Right ventricle myocardium inferior (tissue), 1 donor: ENCODE measurements at regions not wholly inside any gene's neighbourhood (a gene's known extent, or its start where the extent isn't known, plus 50 kb on each side); places are given as distances from the start of the nearest gene placed in this dataset.

ENCODE experiments used
- ATAC-seq: fragments of 200-7000 bp; cut with Tn5 transposase; one replicate; pipeline ENCODE4 v1.9.1; 2020; ENCODE audit warnings: mild to moderate bottlenecking, moderate library complexity
- DNase-seq: peaks from one replicate; pipeline ENCODE4 v3.0.0; 2021; ENCODE audit errors: missing footprints
- intact Hi-C: fragments of 100-400 bp; cut with DNase I; formaldehyde crosslinking; loops from one replicate; pipeline ENCODE4 v1.11.0; 2022
- donor health status: DM: no; HTN: yes; CAD: no; lungs with severe emphysema.

GRCh38 chr1:36622741-36623648 is 140.3 kb upstream of the CSF3R start:
- intact Hi-C loops: no loop called here
- ATAC-seq (no peak), DNase-seq (no peak)

GRCh38 chr1:36621531-36621930 is 138.8 kb upstream of the CSF3R start:
- ATAC-seq (no peak), DNase-seq (no peak)
- intact Hi-C loops: no loop called here

DNA sequence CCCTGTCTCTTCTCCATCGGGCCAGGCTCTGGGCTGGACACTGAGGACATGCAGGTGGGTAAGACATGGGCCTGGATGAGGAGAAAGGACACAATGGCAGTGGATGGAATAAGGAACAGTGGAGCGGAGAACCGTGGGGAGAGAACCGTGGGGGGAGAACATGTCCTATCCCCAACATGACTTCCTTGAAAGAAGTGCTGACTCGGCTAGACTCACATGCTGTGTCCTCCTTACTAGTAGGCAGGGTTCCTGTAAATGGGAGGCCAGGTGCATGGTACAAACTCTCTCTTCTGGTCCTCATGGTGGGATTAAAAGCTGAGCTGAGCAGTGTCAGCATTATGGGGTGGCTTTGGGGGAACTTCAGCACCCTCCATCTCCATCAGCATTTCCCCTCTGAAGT is 137.4 kb upstream of the CSF3R start:
- intact Hi-C loops: no loop called here
- DNase-seq: no peak
- no peak for ATAC-seq

DNA sequence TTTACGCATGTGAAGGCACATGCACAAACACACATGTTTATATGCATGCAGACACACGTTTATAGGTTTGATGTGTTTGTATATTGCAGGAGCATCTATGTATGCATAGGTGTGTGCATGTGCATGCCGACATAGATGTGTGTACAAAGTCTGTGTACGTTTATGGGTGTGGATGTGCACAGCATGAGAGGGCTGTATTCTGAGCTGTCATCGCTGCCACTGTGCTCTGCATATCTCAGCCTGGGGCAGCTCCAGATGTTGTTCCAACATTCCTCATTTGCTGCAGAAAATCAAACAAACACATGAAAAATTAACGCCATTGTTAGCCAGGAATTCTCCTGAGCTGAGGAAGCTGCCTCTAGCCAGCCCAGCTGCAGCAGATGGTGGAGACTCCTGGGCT is 132.3 kb upstream of the CSF3R start:
- ATAC-seq (no peak), DNase-seq (no peak)
- intact Hi-C loops: no loop called here

GRCh38 chr1:36614571-36614970 is 131.9 kb upstream of the CSF3R start:
- ATAC-seq (no peak), DNase-seq (no peak)
- intact Hi-C loops: no loop called here

DNA sequence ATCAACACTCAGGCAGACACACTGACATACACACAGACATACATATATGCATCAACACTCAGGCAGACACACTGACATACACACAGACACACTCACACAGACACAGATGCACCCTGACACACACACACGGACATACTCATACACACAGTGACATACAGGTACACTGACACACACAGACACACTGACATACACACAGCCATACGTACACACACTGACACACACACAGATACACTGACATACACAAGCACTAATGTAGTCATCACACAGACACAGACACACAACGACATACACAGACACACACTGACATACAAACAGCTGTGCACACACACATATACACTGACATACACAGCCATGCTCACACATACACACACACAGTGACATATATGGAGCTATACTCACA is 131.0 kb upstream of the CSF3R start:
- intact Hi-C loops: no loop called here
- ATAC-seq: no peak
- DNase-seq: no peak

GRCh38 chr1:36612881-36613280 is 130.2 kb upstream of the CSF3R start:
- ATAC-seq (no peak), DNase-seq (no peak)
- intact Hi-C loops: no loop called here

DNA sequence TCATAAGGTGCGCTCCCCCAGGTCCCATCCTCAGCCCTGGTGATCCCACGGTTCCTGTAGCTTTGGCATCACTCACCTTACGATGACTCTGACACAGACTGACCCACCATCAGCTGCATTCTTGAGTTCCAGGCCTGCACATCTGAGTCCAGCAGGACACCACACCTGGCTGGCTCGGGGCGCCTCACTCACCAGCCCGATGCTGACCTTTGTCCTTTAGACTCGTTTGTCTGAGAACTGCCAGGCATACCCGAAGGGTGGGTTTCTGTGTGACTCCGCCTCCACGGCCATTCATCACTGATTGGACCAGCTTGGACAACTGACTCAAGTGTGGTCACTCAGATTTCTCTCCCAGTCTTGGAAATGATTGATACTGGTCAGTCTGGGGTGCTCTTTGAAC is 129.4 kb upstream of the CSF3R start:
- ATAC-seq (no peak), DNase-seq (no peak)
- intact Hi-C loops: no loop called here

GRCh38 chr1:36609241-36610027 is 126.7 kb upstream of the CSF3R start:
- no peak for ATAC-seq
- intact Hi-C loops: no loop called here
- no peak for DNase-seq

DNA sequence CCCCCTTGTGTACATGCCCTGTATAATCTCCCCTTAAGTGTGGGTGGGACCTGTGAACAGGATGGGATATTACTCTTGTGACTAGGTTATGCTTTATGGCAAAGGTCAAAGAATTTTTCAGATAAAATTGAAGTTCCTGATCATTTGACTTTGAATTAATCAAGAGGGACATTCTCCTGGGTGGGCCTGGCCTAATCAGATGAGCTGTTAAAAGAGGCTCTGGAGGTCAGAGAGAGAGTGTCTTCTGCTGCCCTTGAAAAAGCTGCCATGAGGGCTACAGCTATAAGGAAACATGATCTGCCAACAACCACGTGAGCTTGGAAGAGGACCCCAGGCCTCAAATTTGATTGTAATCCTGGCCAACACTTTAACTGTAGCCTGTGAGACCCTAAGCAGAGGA is 125.6 kb upstream of the CSF3R start:
- no peak for DNase-seq
- intact Hi-C loops: no loop called here
- ATAC-seq: no peak

DNA sequence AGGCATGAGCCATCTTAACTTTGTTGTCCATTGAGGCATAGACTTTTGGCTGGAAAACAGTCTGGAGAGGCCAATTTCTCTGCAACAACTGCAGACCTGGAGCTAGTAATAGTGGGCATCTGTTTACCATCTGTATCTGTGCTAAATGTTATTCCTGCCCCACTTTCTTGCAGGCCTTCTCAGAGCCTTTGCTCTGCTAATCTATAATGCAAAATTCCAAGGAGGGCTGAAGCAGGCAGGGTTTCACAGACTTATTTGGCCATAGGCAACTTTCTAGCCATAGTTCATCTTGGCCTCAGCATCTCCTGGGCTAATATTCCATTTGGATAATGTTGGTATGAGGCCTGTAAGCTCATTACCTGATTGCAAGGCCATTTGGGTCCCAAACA is 124.5 kb upstream of the CSF3R start:
- no peak for DNase-seq
- no peak for ATAC-seq
- intact Hi-C loops: no loop called here

- intact Hi-C loops: no loop called here
- no peak for DNase-seq
- no peak for ATAC-seq
Measured at GRCh38 chr1:36606641-36607262, 124.0 kb upstream of the CSF3R start.

DNA sequence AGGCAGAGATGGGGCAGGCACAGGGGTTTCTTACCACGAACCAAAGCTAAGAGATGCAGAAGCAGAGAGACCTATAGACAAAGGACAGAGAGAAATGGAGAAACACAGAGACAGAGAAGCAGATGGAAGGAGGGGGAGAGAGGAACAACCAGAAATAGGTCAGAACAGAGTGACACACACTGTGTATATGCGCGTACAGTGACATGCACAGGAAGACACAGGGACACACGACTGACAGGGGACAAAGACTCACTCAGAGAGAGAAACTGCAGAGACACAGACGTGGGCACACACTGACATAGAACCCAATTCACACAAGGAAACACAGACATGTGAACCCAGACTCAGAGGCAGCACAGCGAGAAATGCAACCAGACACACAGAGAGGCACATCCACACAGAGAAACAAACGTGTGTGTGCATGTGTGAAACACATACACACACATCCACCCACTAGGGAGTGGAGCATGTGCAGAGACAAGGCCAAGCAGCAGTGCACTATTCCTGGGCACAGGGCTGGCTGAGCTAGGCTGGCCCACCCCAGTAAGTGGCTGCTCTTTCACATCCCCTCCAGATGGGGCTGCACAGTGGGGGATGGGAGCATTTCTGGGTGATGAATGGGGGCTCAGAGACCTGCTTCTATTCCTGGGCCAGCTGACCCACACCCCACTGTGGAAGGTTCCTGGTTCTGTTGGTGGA is 123.4 kb upstream of the CSF3R start:
- intact Hi-C loops: no loop called here
- DNase-seq: no peak
- no peak for ATAC-seq

GRCh38 chr1:36603461-36603860 is 120.7 kb upstream of the CSF3R start:
- intact Hi-C loops: no loop called here
- DNase-seq (no peak), ATAC-seq (no peak)

- DNase-seq (no peak), ATAC-seq (no peak)
- intact Hi-C loops: no loop called here
Measured at GRCh38 chr1:36602184-36602583, 119.5 kb upstream of the CSF3R start.

- no peak for DNase-seq
- intact Hi-C loops: no loop called here
- ATAC-seq: no peak
Measured at GRCh38 chr1:36599828-36600227, 117.1 kb upstream of the CSF3R start.

DNA sequence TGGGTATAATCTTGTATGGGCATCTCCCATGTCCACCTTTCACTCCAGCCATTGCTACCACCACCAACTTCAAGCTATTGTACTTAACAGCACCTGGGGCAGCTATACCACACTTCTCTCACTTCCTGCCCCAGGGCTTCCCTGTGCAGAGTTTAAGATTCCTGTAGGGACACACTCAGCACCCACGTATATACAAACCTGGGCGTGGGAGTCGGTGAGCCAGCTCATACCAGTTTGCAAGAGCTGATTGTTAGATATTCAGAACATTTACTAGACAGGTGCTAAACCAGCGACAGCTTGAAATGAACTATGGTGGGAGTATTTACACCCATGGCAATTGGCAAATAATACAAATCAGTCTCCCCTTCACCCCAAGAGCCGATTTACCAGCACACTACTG is 114.8 kb upstream of the CSF3R start:
- no peak for DNase-seq
- ATAC-seq: no peak
- intact Hi-C loops: no loop called here

- ATAC-seq (no peak), DNase-seq (no peak)
- intact Hi-C loops: no loop called here
Measured at GRCh38 chr1:36595921-36596320, 113.2 kb upstream of the CSF3R start.

GRCh38 chr1:36595349-36595748 is 112.6 kb upstream of the CSF3R start:
- intact Hi-C loops: no loop called here
- DNase-seq: no peak

More at GRCh38 chr1:36595349-36595748, 112.6 kb upstream of the CSF3R start:
- no peak for ATAC-seq
